SU-DHL-6 (cell line): ENCODE measurements at regions not wholly inside any gene's neighbourhood (a gene's known extent, or its start where the extent isn't known, plus 50 kb on each side); places are given as distances from the start of the nearest gene placed in this dataset.

Source experiments
- H2AFZ ChIP-seq: fragments of 200-600 bp; sonication (generic); 2 replicates; pipeline ENCODE4 v1.6.1; 2014; ENCODE audit warnings: low read depth, mild to moderate bottlenecking, moderate library complexity, mixed read lengths, antibody characterized with exemption, low read length; ENCODE audit not compliant: severe bottlenecking
- H3F3A ChIP-seq: fragments of 200-600 bp; shearing (Covaris generic); 2 replicates; pipeline ENCODE4 v1.6.0; 2016; ENCODE audit warnings: antibody characterized with exemption, mild to moderate bottlenecking; ENCODE audit not compliant: insufficient read depth
- H3K27ac ChIP-seq: fragments of 200-600 bp; sonication (generic); 2 replicates; pipeline ENCODE4 v1.5.1; 2016; ENCODE audit warnings: low read depth, mild to moderate bottlenecking, low read length, moderate library complexity, mixed read lengths
- H3K27me3 ChIP-seq: fragments of 200-600 bp; sonication (generic), shearing (Covaris generic); 2 replicates; pipeline ENCODE4 v1.6.0; 2014; ENCODE audit warnings: mild to moderate bottlenecking, low read length
- H3K36me3 ChIP-seq: fragments of 200-600 bp; sonication (generic); 2 replicates; pipeline ENCODE4 v1.6.1; 2014; ENCODE audit warnings: mild to moderate bottlenecking, low read length, mixed read lengths
- H3K4me2 ChIP-seq: fragments of 300-600, 200-600 bp; shearing (Covaris generic), sonication (generic); 2 replicates; pipeline ENCODE4 v1.6.0; 2014; ENCODE audit warnings: low read length, low read depth, mild to moderate bottlenecking; ENCODE audit not compliant: poor library complexity, severe bottlenecking
- H3K4me3 ChIP-seq: fragments of 200-600 bp; sonication (generic); 2 replicates; pipeline ENCODE4 v1.5.1; 2014; ENCODE audit warnings: antibody characterized with exemption, low read length, mild to moderate bottlenecking, mixed read lengths; ENCODE audit not compliant: insufficient read depth, poor library complexity, severe bottlenecking
- H3K79me2 ChIP-seq: fragments of 200-600 bp; sonication (generic); 2 replicates; pipeline ENCODE4 v1.6.1; 2014; ENCODE audit warnings: mild to moderate bottlenecking, low read length, moderate library complexity; ENCODE audit not compliant: insufficient read depth
- H3K9ac ChIP-seq: fragments of 200-600 bp; sonication (generic); 2 replicates; pipeline ENCODE4 v1.7.0; 2014; ENCODE audit warnings: mild to moderate bottlenecking, low read length
- H3K9me2 ChIP-seq: fragments of 200-600 bp; sonication (generic); replicated peaks from 2 replicates; pipeline ENCODE4 v1.6.1; 2014; ENCODE audit warnings: low read length; ENCODE audit not compliant: insufficient read depth
- H3K9me3 ChIP-seq: fragments of 200-600 bp; sonication (generic); 2 replicates; pipeline ENCODE4 v1.6.1; 2014; ENCODE audit warnings: low read length, mixed read lengths; ENCODE audit not compliant: insufficient read depth
- H4K20me1 ChIP-seq: fragments of 200-600 bp; sonication (generic); 2 replicates; pipeline ENCODE4 v1.6.1; 2014; ENCODE audit warnings: low read depth, mild to moderate bottlenecking, antibody characterized with exemption, low read length, moderate library complexity, mixed read lengths
- CTCF ChIP-seq: fragments of 200-600 bp; sonication (generic); IDR thresholded peaks from one replicate; pipeline ENCODE4 v1.5.1; 2017; ENCODE audit warnings: antibody characterized with exemption, mild to moderate bottlenecking, low read length, moderate library complexity; ENCODE audit not compliant: insufficient read depth, poor library complexity, severe bottlenecking
- EZH2phosphoT487 ChIP-seq: fragments of 200-600 bp; sonication (generic), shearing (Covaris generic); conservative IDR thresholded peaks from 2 replicates; pipeline ENCODE4 v1.6.1; 2018; ENCODE audit warnings: mild to moderate bottlenecking, antibody characterized with exemption, low read length, moderate library complexity, mixed read lengths

GRCh38 chr9:36487482-36488388, 85.0 kb upstream of the MELK start:
- peak overlapping the region; percentile 78 for H3K27ac ChIP-seq
- no peaks in the 10 kb centered on the region for H3K9me2 ChIP-seq
- no peaks in the 10 kb centered on the region for H3K9me3 ChIP-seq
- H3K79me2 ChIP-seq = peaks cover 42% of the 10 kb centered on the region
- H4K20me1 ChIP-seq = no peaks in the 10 kb centered on the region
- H3K27me3 ChIP-seq = no peaks in the 10 kb centered on the region
- H3K4me3 ChIP-seq = peak overlapping the region; percentile 82
- no peak for TF ChIP-seq CTCF
- TF ChIP-seq EZH2phosphoT487 = no peak
- H3F3A ChIP-seq = no peaks in the 10 kb centered on the region
- H3K36me3 ChIP-seq = no peaks in the 10 kb centered on the region
- peak overlapping the region; percentile 74 for H3K9ac ChIP-seq
- H2AFZ ChIP-seq = peak overlapping the region; percentile 76
- H3K4me2 ChIP-seq = peak overlapping the region; percentile 70

GRCh38 chr9:36486933-36487481, 85.7 kb upstream of the MELK start:
- peak overlapping the region; percentile 86 for H2AFZ ChIP-seq
- no peaks in the 10 kb centered on the region for H3K36me3 ChIP-seq
- H4K20me1 ChIP-seq = no peaks in the 10 kb centered on the region
- no peaks in the 10 kb centered on the region for H3F3A ChIP-seq
- H3K27ac ChIP-seq = peak overlapping the region; percentile 78
- H3K9ac ChIP-seq = peak overlapping the region; percentile 74
- TF ChIP-seq EZH2phosphoT487 (no peak), CTCF (no peak)
- no peaks in the 10 kb centered on the region for H3K9me3 ChIP-seq
- H3K27me3 ChIP-seq = no peaks in the 10 kb centered on the region
- H3K4me3 ChIP-seq = peak overlapping the region; percentile 82
- H3K9me2 ChIP-seq = no peaks in the 10 kb centered on the region
- peaks cover 46% of the 10 kb centered on the region for H3K79me2 ChIP-seq
- peak overlapping the region; percentile 81 for H3K4me2 ChIP-seq

- H3F3A ChIP-seq = no peaks in the 10 kb centered on the region
- peak overlapping the region; percentile 74 for H3K9ac ChIP-seq
- no peaks in the 10 kb centered on the region for H3K9me2 ChIP-seq
- H3K4me3 ChIP-seq = peak overlapping the region; percentile 82
- no peaks in the 10 kb centered on the region for H3K27me3 ChIP-seq
- peak overlapping the region; percentile 86 for H2AFZ ChIP-seq
- H3K27ac ChIP-seq = peak overlapping the region; percentile 78
- peaks cover 52% of the 10 kb centered on the region for H3K79me2 ChIP-seq
- no peaks in the 10 kb centered on the region for H4K20me1 ChIP-seq
- H3K9me3 ChIP-seq = no peaks in the 10 kb centered on the region
- TF ChIP-seq EZH2phosphoT487 (no peak), CTCF (no peak)
- H3K4me2 ChIP-seq = peak overlapping the region; percentile 81
- no peaks in the 10 kb centered on the region for H3K36me3 ChIP-seq
Observed at GRCh38 chr9:36486329-36486932, 86.3 kb upstream of the MELK start.
